AG09309 (cell line): ENCODE measurements at regions not wholly inside any gene's neighbourhood (a gene's known extent, or its start where the extent isn't known, plus 50 kb on each side); places are given as distances from the start of the nearest gene placed in this dataset.

Experiments used
- DNase-seq: peaks from one replicate; pipeline ENCODE4 v3.0.0-alpha.2; 2010; ENCODE audit warnings: low read depth
- H3K4me3 ChIP-seq: 2 replicates; pipeline ENCODE4 v1.5.1; 2011; ENCODE audit warnings: mild to moderate bottlenecking, low read depth, low read length, moderate library complexity; ENCODE audit not compliant: control insufficient read depth
- TF ChIP-seq, protein P1 (sequence below): IDR thresholded peaks from 2 replicates; pipeline ENCODE4 v1.5.1; 2011; ENCODE audit warnings: mild to moderate bottlenecking, low read depth, low read length, inconsistent platforms; ENCODE audit not compliant: insufficient read depth, control insufficient read depth; ENCODE audit errors: missing control alignments

DNA sequence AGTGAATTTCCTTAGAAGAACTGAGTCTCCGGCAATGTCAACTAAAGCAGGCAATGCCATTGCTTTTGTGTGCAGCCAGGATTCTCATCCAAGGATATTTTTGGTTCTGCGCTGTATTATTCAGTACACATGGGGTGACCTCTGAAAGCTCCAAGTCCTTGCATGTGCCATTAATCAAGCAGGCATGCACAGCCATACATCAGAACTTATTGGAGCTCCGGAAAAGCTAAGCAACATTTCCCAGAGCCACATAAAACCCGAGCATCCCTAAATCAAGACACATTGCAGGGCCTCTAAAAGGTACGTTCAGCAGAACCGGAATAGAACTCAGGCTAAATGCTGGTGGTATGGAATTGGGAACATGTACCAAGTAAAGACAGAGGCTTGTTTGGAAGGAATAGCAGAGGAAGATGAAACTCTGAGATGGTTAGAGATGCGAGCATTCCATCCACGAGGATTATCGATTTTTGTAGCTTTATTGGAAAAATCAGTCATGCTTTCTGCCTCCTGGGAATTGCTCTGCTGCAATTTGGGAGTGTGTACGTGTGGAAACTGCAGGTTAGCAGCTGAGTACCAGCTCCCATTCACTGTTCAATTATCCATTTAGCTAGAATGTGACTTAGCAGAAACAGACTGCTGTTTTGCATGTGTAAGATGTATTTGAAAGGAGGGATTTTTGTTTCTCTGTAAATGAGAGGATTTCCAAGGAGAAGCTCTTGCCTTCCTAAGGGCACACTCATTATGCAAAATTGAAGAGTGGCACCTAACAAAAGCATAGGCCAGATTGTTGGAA is 143.7 kb upstream of the WWC1 start:
- no peak for DNase-seq
- no peak overlapping the region for H3K4me3 ChIP-seq
- TF ChIP-seq, protein P1, sequence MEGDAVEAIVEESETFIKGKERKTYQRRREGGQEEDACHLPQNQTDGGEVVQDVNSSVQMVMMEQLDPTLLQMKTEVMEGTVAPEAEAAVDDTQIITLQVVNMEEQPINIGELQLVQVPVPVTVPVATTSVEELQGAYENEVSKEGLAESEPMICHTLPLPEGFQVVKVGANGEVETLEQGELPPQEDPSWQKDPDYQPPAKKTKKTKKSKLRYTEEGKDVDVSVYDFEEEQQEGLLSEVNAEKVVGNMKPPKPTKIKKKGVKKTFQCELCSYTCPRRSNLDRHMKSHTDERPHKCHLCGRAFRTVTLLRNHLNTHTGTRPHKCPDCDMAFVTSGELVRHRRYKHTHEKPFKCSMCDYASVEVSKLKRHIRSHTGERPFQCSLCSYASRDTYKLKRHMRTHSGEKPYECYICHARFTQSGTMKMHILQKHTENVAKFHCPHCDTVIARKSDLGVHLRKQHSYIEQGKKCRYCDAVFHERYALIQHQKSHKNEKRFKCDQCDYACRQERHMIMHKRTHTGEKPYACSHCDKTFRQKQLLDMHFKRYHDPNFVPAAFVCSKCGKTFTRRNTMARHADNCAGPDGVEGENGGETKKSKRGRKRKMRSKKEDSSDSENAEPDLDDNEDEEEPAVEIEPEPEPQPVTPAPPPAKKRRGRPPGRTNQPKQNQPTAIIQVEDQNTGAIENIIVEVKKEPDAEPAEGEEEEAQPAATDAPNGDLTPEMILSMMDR, result no peak

DNA sequence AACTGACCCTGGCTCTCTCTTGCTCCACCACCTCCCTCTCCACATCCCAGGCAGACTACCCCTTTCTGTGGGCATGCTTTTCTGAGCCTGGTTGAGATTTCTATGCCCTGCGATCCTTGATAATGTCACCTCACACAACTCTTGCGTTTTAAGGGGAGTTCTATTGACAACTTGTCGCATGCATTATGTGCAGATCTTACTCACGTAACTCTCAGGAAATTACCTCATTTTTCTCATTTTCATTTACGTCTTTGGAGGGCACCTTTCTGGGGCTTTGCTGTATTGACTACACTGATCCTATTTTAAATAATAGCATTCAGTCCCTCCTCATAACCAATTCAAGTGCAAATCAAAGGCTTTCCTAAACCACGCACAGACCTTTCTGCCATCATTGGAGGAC is 140.4 kb upstream of the WWC1 start:
- TF ChIP-seq, protein P1, result no peak
- no peak overlapping the region for H3K4me3 ChIP-seq
- no peak for DNase-seq

DNA sequence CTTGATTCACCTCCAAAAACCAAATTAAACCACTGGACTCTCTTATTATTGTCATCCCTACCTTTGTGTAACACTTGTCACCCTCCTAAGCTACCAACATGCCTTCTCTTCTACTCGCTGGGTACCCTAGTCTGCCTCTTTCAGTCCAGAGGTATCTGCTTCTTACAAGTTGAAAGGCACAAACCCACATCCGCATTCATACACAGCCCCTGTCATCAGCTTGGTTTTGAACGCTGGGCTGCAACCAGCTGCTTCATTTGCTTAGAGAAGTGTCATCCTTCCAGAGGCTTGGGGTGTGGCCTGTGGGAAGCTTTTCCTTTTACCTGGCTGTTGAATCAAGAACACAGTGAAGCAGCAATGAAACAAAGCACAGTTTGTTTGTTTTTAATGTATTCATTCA is 138.8 kb upstream of the WWC1 start:
- no peak for DNase-seq
- no peak overlapping the region for H3K4me3 ChIP-seq
- TF ChIP-seq, protein P1, result no peak

DNA sequence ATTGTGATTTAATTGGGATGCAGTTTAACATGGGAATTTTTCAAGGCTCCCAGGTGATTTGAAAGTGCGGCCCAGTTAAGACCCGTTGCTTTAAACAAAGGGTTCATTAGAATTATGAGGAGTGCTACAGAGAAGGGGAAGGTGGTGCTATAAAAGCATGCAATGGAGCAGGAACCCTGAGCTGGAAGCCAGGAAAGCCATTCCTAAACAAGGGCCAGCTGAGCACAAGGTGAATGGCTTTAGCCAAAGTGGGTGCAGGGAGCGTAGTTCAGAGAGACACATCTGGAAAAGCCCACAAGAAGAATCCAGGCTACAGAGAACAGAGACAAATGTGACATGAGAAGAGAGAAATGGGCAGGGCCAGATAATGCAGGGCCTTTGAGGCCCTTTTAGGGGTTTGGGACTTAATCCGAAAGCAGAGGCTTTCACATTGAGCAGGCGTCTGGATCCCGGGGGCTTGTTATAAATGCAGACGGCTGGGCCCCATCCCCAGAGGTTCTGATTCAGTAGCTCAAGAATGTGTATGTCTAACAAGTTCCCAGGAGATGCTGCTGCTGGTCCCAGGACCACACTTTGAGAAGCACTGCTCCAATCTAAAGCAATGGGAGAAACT is 138.1 kb upstream of the WWC1 start:
- H3K4me3 ChIP-seq, result no peak overlapping the region
- DNase-seq, result no peak
- TF ChIP-seq, protein P1, result no peak

DNA sequence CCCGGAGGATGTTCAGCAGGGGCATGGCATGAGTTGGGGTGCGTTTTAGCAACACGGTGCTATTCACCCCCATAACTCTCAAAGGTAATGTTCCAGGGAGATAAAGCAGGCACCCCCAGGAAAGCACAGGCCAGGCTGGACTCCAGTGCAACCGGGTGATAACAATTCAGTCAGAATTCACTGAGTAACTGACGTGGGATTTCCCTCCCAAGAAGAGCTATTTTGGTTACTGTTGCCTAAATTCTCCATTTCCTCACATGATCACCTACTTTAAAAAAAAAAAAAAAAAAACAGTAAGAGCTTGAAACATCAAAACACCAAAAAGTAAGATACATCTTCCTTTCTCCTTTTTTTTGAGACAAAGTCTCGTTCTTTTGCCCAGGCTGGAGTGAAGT is 137.6 kb upstream of the WWC1 start:
- TF ChIP-seq, protein P1, result no peak
- H3K4me3 ChIP-seq, result no peak overlapping the region
- no peak for DNase-seq

DNA sequence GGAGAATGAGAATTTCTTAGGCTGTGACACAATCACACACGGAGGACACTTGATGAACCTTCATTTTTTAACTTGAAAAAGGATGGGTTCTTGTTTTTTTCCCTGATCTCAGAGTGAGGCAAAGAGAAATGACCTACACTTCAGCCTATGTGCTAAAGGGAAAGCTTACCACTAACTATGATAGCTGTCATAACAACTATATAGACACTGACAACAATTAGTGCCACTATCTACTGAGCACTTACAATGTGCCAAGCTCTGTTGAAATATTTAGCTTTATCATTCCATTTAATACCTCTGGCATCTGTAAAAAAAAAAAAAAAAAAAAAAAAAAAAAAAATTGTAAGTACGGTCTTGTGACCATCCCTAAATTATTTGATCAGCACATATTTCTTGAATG is 135.9 kb upstream of the WWC1 start:
- no peak for DNase-seq
- TF ChIP-seq, protein P1, result no peak
- no peak overlapping the region for H3K4me3 ChIP-seq
